Sciatic nerve (tissue), 2 donors: ENCODE measurements at regions not wholly inside any gene's neighbourhood (a gene's known extent, or its start where the extent isn't known, plus 50 kb on each side); places are given as distances from the start of the nearest gene placed in this dataset.
A peak's percentile ranks its signal among the peaks of the same experiment; 100 is the strongest.
"Not testable (repeated sequence)": the region's sequence is repeated elsewhere in the genome, so short reads cannot be mapped to it uniquely, and the experiment has no call there.

Source experiments
- ATAC-seq: fragments of 200-7000 bp; cut with Tn5 transposase; one replicate; pipeline ENCODE4 v1.9.1; 2020; ENCODE audit warnings: mild to moderate bottlenecking, moderate library complexity
- DNase-seq: peaks from one replicate; pipeline ENCODE4 v3.0.0-alpha.2; 2020; ENCODE audit warnings: low spot score
- intact Hi-C: fragments of 100-400 bp; cut with DNase I; formaldehyde crosslinking; loops from one replicate; pipeline ENCODE4 v1.14.2; 2022
- donor health status: DM: no; HTN: no; CAD: no.
- donor health status: DM: no; HTN: no; CAD: no.

GRCh38 chr11:71184421-71185210, 67.8 kb downstream of the SHANK2 start:
- ATAC-seq (no peak), DNase-seq (peak; percentile 23)
- intact Hi-C loops, result no loop called here

- intact Hi-C loops, result no loop called here
- DNase-seq (peak; percentile 45), ATAC-seq (no peak)
Observed at GRCh38 chr11:71183878-71184277, 68.5 kb downstream of the SHANK2 start.

DNA sequence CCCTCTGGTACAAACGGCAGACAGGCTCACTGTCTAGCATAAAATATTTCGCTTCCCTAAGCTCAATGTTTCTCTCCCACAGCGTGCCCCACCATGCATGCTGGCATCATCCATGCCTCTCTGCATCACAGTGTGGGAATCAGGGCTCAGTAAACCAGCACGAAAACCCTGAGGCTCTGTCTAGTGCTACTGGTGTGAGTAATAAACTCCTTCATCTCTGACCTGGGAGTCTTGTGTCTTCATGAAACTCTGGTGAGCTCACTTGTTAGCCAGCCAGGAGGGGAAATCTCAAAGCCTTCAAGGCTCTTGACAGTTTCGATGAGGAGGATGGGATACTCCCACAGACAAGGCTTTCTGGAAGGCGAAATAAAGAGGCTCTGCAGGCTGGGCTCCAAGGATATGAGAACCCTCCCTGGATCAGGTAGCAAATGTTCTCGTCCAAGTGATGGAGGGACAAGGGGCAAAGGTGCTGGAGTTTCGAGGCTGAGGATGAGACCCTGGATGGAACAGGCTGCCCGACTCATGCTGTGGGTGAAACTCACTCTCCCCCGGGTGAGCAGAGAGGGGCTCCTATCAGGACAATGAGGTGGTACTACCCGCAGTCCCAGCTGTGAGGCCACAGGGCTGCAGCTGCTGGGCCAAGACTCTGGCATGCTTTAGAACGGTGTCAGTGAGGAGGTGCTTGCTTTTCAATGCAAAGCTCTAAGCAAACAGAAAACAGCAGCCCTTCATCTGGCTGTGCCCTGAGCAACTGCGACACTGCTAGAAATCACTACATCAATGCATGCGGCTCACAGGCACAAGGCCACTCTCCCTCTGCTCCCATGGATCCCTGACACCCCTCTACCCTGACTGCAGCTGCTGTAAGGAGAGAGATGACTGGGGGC, 69.3 kb downstream of the SHANK2 start:
- peak; percentile 15 for DNase-seq
- intact Hi-C loops, result no loop called here

DNA sequence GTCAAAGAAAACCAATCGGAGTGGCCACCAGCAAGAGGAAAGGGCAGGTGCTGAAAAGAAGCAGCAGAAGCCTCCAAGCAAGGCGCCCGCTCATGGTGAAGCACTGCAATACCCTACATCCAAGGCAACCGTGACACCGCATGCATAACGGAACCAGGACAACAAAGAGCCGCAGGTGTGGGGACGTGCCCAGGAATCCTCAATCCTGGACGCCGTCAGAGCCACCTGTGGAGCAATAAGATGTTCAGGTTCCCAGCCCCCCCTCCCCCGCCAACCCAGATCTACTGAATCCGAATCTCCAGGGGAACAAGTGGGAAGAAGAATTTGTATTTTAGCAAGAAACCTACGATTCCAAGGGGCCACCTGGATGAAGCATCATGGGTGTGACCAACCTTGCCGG, 70.8 kb downstream of the SHANK2 start:
- DNase-seq, result peak; percentile 21
- intact Hi-C loops, result no loop called here
- no peak for ATAC-seq

More for the DNA sequence above, 69.3 kb downstream of the SHANK2 start:
- ATAC-seq, result no peak

- intact Hi-C loops, result no loop called here
- ATAC-seq, result no peak
- peak; percentile 15 for DNase-seq
Observed at GRCh38 chr11:71180694-71181470, 71.5 kb downstream of the SHANK2 start.

GRCh38 chr11:71179877-71180605, 72.3 kb downstream of the SHANK2 start:
- ATAC-seq (no peak), DNase-seq (no peak)
- intact Hi-C loops, result no loop called here

- DNase-seq (no peak), ATAC-seq (no peak)
- intact Hi-C loops, result no loop called here
Observed at GRCh38 chr11:71178076-71178475, 74.3 kb downstream of the SHANK2 start.

DNA sequence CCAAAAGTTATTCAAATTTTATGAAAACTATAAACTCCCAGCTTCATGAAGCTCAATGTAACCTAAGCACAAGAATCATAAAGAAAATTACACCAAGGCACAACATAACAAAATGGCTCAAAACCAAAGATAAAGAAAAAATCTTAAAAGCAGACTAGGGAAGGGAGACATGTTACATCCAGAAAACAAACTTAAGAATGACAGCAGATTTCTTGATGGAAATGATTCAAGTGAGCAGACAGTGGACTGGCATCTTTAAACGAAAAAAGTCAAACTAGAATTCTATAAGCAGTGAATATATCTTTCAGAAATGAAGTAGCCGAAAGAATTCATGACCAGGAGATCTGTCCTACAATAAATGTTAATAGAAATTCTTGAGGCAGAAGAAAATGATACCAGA, 75.6 kb downstream of the SHANK2 start:
- DNase-seq (no peak), ATAC-seq (no peak)
- intact Hi-C loops, result no loop called here

- no peak for DNase-seq
- intact Hi-C loops, result no loop called here
Observed at GRCh38 chr11:71173709-71174108, 78.7 kb downstream of the SHANK2 start.

DNA sequence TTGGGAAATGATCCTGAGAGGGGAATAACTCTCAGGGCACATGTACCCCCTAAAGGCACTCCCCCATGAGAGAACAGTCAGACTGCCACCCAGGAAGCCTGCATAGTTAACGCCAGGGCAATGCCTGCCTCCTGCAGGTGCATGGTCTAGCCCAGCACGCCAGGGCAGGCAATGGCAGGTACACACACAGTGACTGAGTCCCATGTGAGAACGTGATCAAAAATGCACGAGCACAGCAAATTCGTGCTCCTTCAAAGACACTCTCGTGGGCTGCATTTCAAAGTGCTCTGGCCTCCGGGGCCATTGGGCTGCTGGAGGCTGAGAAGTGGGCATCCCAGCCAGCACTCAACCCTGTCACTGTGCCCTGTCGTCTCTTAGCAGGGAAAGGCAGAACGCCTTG, 79.7 kb downstream of the SHANK2 start:
- intact Hi-C loops, result no loop called here
- DNase-seq (no peak), ATAC-seq (no peak)

More at GRCh38 chr11:71173709-71174108, 78.7 kb downstream of the SHANK2 start:
- ATAC-seq, result no peak

GRCh38 chr11:71171576-71171975, 80.8 kb downstream of the SHANK2 start:
- DNase-seq (no peak), ATAC-seq (no peak)
- intact Hi-C loops, result no loop called here

DNA sequence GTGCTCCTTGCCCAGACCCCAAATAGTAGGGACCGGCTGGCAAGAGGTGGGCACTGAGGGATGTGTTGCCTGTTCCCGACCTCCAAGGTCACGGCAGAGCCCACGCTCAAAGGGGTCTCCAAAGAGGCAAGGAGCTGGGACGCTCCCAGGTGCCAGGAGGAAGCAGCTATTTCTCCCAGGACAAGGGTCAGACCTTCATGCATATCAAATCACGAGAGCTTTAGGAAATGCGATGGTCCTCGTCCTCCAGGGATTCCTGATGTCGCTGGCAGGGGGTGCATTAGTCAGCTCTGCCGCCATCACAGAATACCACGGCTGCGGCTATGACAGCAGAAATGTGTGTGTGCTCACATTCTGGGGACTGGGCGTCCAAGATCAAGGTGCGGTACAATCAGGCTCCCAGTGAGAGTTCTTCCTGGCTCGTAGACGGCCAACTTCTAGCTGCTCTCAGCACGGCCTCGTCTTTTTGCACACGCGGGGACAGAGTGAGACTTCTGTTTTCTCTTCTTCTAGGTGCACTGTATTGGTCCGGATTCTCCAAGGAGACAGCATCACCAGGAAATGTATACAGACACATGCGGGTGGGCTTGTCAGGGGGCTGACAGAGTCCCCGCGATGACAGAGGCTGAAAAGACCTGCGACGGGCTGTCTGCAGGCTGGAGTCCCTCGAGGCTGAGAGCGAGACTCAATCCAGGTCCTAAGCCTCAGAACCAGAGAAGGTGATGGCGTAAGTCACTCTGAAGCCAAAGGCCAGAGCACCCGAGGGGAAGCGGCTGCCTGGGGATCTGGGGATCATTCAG, 81.6 kb downstream of the SHANK2 start:
- intact Hi-C loops, result no loop called here
- no peak for ATAC-seq
- no peak for DNase-seq

GRCh38 chr11:71169313-71169712, 83.1 kb downstream of the SHANK2 start:
- DNase-seq (no peak), ATAC-seq (no peak)
- intact Hi-C loops, result no loop called here

DNA sequence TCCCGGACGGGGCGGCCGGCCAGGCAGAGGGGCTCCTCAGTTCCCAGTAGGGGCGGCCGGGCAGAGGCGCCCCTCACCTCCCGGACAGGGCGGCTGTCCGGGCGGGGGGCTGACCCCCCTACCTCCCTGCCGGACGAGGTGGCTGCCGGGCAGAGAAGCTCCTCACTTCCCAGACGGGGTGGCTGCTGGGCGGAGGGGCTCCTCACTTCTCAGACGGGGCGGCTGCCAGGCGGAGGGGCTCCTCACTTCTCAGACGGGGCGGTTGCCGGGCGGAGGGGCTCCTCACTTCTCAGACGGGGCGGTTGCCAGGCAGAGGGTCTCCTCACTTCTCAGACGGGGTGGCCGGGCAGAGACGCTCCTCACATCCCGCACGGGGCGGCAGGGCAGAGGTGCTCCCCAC, 84.6 kb downstream of the SHANK2 start:
- ATAC-seq, intact Hi-C loops, DNase-seq: not testable (repeated sequence)

- ATAC-seq, result no peak
- peak; percentile 47 for DNase-seq
Observed at GRCh38 chr11:71165771-71166170, 86.6 kb downstream of the SHANK2 start.

DNA sequence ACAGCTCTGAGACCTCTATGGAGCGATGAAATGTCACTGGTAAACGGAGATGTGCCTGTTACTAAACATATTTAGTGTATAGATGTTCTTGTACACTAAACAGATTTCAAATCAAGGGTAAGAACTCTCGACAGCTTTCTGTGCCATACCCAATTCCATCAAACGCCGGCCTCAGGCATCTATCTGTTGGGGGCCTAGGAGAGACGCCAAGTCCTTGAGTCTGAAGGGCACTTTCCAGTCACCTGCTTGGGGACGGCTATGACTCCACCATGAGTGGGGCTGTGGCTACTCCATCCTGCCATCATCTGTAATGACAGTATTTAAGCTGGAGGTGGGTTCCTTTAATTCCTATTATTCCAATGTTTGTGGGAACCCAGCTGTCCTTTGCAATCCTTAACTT, 87.8 kb downstream of the SHANK2 start:
- intact Hi-C loops, result no loop called here
- ATAC-seq (no peak), DNase-seq (no peak)

More at GRCh38 chr11:71165771-71166170, 86.6 kb downstream of the SHANK2 start:
- intact Hi-C loops, result no loop called here

DNA sequence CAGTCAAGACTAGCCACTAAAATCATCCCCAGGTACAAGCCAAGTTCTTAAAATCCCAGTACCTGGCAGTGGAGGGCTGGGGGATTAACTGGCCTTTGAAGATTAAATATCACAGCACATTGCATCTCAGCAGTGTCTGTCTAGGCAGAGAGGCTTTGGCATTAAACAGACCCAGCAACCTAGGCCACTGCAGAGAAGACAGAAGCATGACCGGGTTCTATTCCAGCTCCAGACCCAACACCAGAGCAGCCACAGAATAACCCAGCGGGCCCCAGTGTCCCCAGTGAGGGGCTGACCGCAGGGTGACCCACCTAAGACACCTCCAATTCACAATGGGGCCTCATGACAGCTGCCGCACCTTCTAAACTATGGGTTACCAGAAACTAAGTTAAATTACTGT, 88.2 kb downstream of the SHANK2 start:
- ATAC-seq (no peak), DNase-seq (no peak)
- intact Hi-C loops, result no loop called here

GRCh38 chr11:71163371-71163770, 89.0 kb downstream of the SHANK2 start:
- ATAC-seq (no peak), DNase-seq (no peak)

More at GRCh38 chr11:71163371-71163770, 89.0 kb downstream of the SHANK2 start:
- intact Hi-C loops, result no loop called here
